ENCODE measurements at regions not wholly inside any gene's neighbourhood (a gene's known extent, or its start where the extent isn't known, plus 50 kb on each side); places are given as distances from the start of the nearest gene placed in this dataset.

- TF ChIP-seq USF2 (IDR thresholded peaks at IDR 0.05; ENCODE audit: borderline replicate concordance, low read depth, low read length) (no peak), GATAD2B (conservative IDR thresholded peaks at IDR 0.05; ENCODE audit: low read depth) (no peak)
Measured at GRCh38 chr5:142412581-142412980, 87.8 kb upstream of the SPRY4 start (continued).

GRCh38 chr5:142411656-142412425 lies 87.0 kb upstream of the SPRY4 start:
- no peak for TF ChIP-seq SUPT20H (IDR thresholded peaks at IDR 0.05; ENCODE audit: borderline replicate concordance, control insufficient read depth, low read depth, low read length)
- TF ChIP-seq PAX5 (IDR thresholded peaks at IDR 0.05; ENCODE audit: borderline replicate concordance, low read depth, low read length) = no peak
- TF ChIP-seq SP1 (IDR thresholded peaks at IDR 0.05; ENCODE audit: low read depth, low read length) = no peak
- intact Hi-C loops (cut with micrococcal nuclease; ENCODE audit: unreplicated experiment) (no loop called here), in situ Hi-C loops (cut with MboI) (no loop called here)
- Histone ChIP-seq H3K27ac (ENCODE audit: control insufficient read depth, insufficient read depth) (no peak overlapping the region), H4K20me1 (ENCODE audit: control insufficient read depth, insufficient read depth) (no peaks in the 10 kb centered on the region), H3K4me1 (ENCODE audit: control insufficient read depth, insufficient read depth, low read length) (no peaks in the 10 kb centered on the region), H3K79me2 (ENCODE audit: control insufficient read depth, insufficient read depth, low read length) (no peaks in the 10 kb centered on the region), H3K27me3 (replicated peaks in 1 of 2; ENCODE audit: control insufficient read depth in 2 of 2, insufficient read depth in 2 of 2, low read length in 1 of 2) (no peaks in the 10 kb centered on the region), H3K4me3 (no peak overlapping the region), H3K9me3 (replicated peaks; ENCODE audit: control insufficient read depth, insufficient read depth, low read length) (no peaks in the 10 kb centered on the region), H3K36me3 (ENCODE audit: control insufficient read depth in 2 of 2, insufficient read depth in 2 of 2, low read length in 1 of 2) (no peaks in the 10 kb centered on the region), H3K9ac (ENCODE audit: control insufficient read depth, insufficient read depth, low read length) (no peak overlapping the region), H3K4me2 (ENCODE audit: control insufficient read depth, insufficient read depth) (no peak overlapping the region), H2AFZ (ENCODE audit: control insufficient read depth, low read depth, low read length) (no peak overlapping the region)
- FAIRE-seq (no peak), DNase-seq (ENCODE audit: low read depth, low spot score) (no peak), ATAC-seq (no peak)
- SMC1A ChIA-PET (ENCODE audit: uncharacterized antibody, unreplicated experiment) = interaction anchor here (1.0 kb wide), 1 partner anchor 9 kb away, joined by 4 read pairs; no protein-coding TSS in a partner anchor
- 13% methylated on average over 4 of the region's 4 CpGs for WGBS (ENCODE audit: insufficient coverage, insufficient replicate concordance, low lambda C conversion rate, missing lambda C conversion rate)
- POLR2A ChIA-PET = interaction anchor here (0.7 kb wide), 1 partner anchor 24 kb away, joined by 3 read pairs; no protein-coding TSS in a partner anchor
- BruUV-seq (replicated peaks) = no TSS peak
- RAD21 ChIA-PET (ENCODE audit: unreplicated experiment) = no interaction called here
- CTCF ChIA-PET = interaction anchor here (0.7 kb wide), 1 partner anchor 91 kb away, joined by 4 read pairs; no protein-coding TSS in a partner anchor

Data from GM12878 (cell line).